HL-60 (cell line): ENCODE measurements at regions not wholly inside any gene's neighbourhood (a gene's known extent, or its start where the extent isn't known, plus 50 kb on each side); places are given as distances from the start of the nearest gene placed in this dataset.

Experiments used
- DNase-seq, 2 experiments: peaks; one replicate each; pipeline ENCODE4 v3.0.0-alpha.2; 2010 to 2020; ENCODE audit warnings: low read depth in 1 of 2, low spot score in 1 of 2
- H3K27ac ChIP-seq: fragments of 250-450 bp; sonication (Bioruptor Pico); replicated peaks from 2 replicates; pipeline ENCODE4 v1.5.1; 2020; ENCODE audit warnings: mild to moderate bottlenecking, moderate library complexity
- H3K27me3 ChIP-seq: fragments of 250-450 bp; sonication (Bioruptor Pico); 2 replicates; pipeline ENCODE4 v1.5.1; 2021; ENCODE audit warnings: mild to moderate bottlenecking, moderate library complexity; ENCODE audit not compliant: insufficient read depth, poor library complexity, severe bottlenecking
- H3K4me3 ChIP-seq: replicated peaks from 2 replicates; pipeline ENCODE4 v1.5.1; 2011; ENCODE audit warnings: mild to moderate bottlenecking, control low read depth, low read length; ENCODE audit not compliant: insufficient read depth
- GABPA ChIP-seq: IDR thresholded peaks from 2 replicates; pipeline ENCODE4 v1.6.1; 2012; ENCODE audit warnings: low read depth
- POLR2AphosphoS5 ChIP-seq: IDR thresholded peaks from 2 replicates; pipeline ENCODE4 v1.6.1; 2012; ENCODE audit warnings: low read depth
- SPI1 ChIP-seq: IDR thresholded peaks from 2 replicates; pipeline ENCODE4 v1.6.1; 2012; ENCODE audit warnings: low read depth, mild to moderate bottlenecking, borderline replicate concordance
- TF ChIP-seq, protein P1 (sequence below): IDR thresholded peaks from one replicate; pipeline ENCODE4 v1.5.1; 2011; ENCODE audit warnings: low read length, control low read depth, inconsistent platforms; ENCODE audit not compliant: insufficient read depth
- TF ChIP-seq, protein P2 (sequence below): IDR thresholded peaks from 2 replicates; pipeline ENCODE4 v1.6.1; 2012; ENCODE audit warnings: low read depth; ENCODE audit not compliant: insufficient replicate concordance

GRCh38 chr2:8278709-8279354 is 403.0 kb upstream of the ID2 start:
- H3K4me3 ChIP-seq, result no peak overlapping the region
- no peaks in the 10 kb centered on the region for H3K27me3 ChIP-seq
- no peak overlapping the region for H3K27ac ChIP-seq
- no peak for TF ChIP-seq GABPA
- TF ChIP-seq, protein P1, sequence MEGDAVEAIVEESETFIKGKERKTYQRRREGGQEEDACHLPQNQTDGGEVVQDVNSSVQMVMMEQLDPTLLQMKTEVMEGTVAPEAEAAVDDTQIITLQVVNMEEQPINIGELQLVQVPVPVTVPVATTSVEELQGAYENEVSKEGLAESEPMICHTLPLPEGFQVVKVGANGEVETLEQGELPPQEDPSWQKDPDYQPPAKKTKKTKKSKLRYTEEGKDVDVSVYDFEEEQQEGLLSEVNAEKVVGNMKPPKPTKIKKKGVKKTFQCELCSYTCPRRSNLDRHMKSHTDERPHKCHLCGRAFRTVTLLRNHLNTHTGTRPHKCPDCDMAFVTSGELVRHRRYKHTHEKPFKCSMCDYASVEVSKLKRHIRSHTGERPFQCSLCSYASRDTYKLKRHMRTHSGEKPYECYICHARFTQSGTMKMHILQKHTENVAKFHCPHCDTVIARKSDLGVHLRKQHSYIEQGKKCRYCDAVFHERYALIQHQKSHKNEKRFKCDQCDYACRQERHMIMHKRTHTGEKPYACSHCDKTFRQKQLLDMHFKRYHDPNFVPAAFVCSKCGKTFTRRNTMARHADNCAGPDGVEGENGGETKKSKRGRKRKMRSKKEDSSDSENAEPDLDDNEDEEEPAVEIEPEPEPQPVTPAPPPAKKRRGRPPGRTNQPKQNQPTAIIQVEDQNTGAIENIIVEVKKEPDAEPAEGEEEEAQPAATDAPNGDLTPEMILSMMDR, result no peak
- TF ChIP-seq, protein P2, sequence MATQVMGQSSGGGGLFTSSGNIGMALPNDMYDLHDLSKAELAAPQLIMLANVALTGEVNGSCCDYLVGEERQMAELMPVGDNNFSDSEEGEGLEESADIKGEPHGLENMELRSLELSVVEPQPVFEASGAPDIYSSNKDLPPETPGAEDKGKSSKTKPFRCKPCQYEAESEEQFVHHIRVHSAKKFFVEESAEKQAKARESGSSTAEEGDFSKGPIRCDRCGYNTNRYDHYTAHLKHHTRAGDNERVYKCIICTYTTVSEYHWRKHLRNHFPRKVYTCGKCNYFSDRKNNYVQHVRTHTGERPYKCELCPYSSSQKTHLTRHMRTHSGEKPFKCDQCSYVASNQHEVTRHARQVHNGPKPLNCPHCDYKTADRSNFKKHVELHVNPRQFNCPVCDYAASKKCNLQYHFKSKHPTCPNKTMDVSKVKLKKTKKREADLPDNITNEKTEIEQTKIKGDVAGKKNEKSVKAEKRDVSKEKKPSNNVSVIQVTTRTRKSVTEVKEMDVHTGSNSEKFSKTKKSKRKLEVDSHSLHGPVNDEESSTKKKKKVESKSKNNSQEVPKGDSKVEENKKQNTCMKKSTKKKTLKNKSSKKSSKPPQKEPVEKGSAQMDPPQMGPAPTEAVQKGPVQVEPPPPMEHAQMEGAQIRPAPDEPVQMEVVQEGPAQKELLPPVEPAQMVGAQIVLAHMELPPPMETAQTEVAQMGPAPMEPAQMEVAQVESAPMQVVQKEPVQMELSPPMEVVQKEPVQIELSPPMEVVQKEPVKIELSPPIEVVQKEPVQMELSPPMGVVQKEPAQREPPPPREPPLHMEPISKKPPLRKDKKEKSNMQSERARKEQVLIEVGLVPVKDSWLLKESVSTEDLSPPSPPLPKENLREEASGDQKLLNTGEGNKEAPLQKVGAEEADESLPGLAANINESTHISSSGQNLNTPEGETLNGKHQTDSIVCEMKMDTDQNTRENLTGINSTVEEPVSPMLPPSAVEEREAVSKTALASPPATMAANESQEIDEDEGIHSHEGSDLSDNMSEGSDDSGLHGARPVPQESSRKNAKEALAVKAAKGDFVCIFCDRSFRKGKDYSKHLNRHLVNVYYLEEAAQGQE, result no peak
- no peak for TF ChIP-seq POLR2AphosphoS5
- DNase-seq, result no peak

DNA sequence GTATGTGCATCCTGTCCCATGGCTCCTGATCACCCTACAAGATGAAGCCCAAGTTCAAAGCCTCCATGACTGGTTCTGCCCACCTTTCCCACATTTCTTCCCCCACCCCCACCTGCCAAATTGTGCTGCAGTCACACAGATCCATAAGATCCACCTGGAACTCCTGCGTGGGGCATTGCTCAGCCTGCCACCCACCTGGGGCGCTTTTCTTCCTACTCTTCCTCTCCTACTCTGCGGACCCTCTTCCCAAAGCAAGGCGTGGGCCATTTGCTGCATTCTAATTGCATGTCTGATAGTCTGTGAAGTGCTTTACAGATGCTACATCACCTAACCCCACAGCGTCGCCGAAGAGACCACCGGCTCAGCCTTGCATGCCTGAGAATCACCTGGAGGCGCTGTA is 402.4 kb upstream of the ID2 start:
- TF ChIP-seq, protein P2, result no peak
- TF ChIP-seq, protein P1, result no peak
- TF ChIP-seq POLR2AphosphoS5, result no peak
- no peak overlapping the region for H3K27ac ChIP-seq
- H3K4me3 ChIP-seq, result no peak overlapping the region
- H3K27me3 ChIP-seq, result no peaks in the 10 kb centered on the region
- no peak for DNase-seq

- H3K4me3 ChIP-seq, result no peak overlapping the region
- no peaks in the 10 kb centered on the region for H3K27me3 ChIP-seq
- TF ChIP-seq GABPA, result no peak
- no peak overlapping the region for H3K27ac ChIP-seq
- DNase-seq, result no peak
These were observed 400.6 kb upstream of the ID2 start for GRCh38 chr2:8281234-8281633.

DNA sequence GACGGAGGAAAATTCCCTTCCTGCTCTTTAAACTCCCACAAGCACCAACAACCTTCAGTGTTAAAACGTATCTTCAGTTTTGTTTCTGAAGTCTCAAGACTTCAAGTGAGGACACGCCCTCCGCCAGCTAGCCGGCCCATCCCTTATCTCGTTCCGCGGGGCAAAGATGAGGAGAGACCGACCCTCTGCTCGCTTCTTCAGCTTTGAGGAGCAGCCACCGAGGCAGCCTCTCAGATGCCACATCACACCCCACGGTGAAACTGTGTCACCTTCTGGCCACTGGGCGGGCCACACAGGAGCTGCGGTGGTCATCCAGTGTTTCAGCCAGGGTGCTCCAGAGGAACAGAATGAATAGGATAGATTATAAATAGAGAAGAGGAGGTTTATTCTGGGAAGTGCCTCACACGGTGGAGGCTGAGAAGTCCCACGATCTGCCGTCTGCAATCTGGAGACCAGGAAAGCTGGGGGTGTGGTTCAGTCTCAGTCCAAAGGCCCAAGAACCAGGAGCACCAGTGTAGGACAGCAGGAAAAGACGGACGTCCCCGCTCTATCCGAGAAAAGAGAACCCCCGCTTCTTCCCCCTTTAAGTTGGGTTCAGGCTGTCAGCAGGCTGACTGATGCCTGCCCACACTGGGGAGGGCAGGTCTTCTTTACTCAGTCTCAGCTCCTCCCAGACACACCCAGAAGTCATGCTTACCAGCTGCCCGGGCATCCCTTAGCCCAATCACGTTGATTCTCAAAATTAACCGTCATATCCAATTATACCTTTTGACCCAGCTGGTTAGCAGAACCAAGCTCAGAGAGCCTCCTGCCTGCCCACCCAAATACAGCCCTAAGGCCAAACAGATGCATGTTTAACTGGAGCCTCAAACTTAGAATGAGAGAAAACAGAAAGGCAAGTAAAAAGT is 399.7 kb upstream of the ID2 start:
- no peak for DNase-seq
- no peak overlapping the region for H3K4me3 ChIP-seq
- TF ChIP-seq, protein P1, result no peak
- no peak for TF ChIP-seq GABPA
- TF ChIP-seq, protein P2, result no peak
- TF ChIP-seq POLR2AphosphoS5, result no peak
- TF ChIP-seq SPI1, result no peak
- no peak overlapping the region for H3K27ac ChIP-seq
- no peaks in the 10 kb centered on the region for H3K27me3 ChIP-seq
